GM19239 (cell line): ENCODE measurements at regions not wholly inside any gene's neighbourhood (a gene's known extent, or its start where the extent isn't known, plus 50 kb on each side); places are given as distances from the start of the nearest gene placed in this dataset.

Source experiments
- DNase-seq: peaks from one replicate; pipeline ENCODE4 v3.0.0; 2011; ENCODE audit warnings: low spot score; ENCODE audit not compliant: insufficient read length
- FAIRE-seq: peaks from 2 replicates; lab custom pipeline; 2011; peaks lifted over from hg19 to GRCh38; lab: Jason Lieb, UNC

GRCh38 chr4:126057371-126057770 lies 742.6 kb downstream of the FAT4 start:
- FAIRE-seq (no peak), DNase-seq (no peak)

DNA sequence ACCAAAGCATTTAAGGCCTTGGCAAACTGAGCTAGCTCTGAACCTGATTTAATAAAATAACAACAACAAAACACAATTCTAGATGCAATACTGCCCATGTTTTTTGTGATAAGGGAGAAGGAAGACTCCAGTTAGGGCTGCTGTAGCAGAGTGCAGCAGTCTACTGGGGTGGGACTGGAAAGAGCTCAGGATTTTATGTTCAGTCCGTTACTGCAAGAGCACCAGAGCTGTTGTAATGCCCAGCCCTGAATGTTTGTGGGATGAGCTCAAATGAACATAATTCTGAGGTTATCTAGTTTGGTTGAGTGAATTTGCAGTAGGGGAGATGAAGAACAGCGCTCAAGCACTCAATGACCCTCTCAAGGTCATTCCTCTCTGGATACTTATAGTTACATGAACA lies 743.8 kb downstream of the FAT4 start:
- DNase-seq (no peak), FAIRE-seq (no peak)

- DNase-seq (no peak), FAIRE-seq (no peak)
Measured at GRCh38 chr4:126061655-126062054, 746.9 kb downstream of the FAT4 start.

GRCh38 chr4:126065016-126065415 lies 750.3 kb downstream of the FAT4 start:
- no peak for FAIRE-seq

GRCh38 chr4:126071346-126072333 lies 756.9 kb downstream of the FAT4 start:
- FAIRE-seq (no peak), DNase-seq (no peak)

More at GRCh38 chr4:126065016-126065415, 750.3 kb downstream of the FAT4 start:
- no peak for DNase-seq

GRCh38 chr4:126081336-126081735 lies 766.6 kb downstream of the FAT4 start:
- no peak for FAIRE-seq
- DNase-seq = no peak

DNA sequence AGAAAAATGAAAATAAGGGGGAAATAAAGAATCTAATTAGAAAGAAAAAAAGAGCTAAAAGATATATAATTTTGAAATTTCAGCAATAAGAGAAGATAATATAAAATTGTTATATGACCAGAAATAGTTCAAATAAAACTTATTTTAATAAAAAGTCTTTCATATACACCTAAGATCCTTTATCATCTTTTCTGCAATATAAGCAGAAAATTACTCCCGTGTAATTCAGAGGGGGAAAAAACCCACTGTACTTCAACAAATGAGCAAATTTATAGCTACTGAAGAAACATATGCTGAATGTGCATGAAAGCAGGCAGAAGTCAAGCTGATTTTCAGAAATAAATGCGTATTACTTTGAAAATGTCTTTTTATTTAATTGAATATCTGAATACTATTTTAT lies 771.3 kb downstream of the FAT4 start:
- FAIRE-seq (no peak), DNase-seq (no peak)

- DNase-seq (no peak), FAIRE-seq (no peak)
Measured at GRCh38 chr4:126087101-126087500, 772.3 kb downstream of the FAT4 start.

- DNase-seq (no peak), FAIRE-seq (no peak)
Measured at GRCh38 chr4:126097155-126097799, 782.5 kb downstream of the FAT4 start.

- no peak for FAIRE-seq
- DNase-seq = no peak
Measured at GRCh38 chr4:126106658-126107057, 791.9 kb downstream of the FAT4 start.

DNA sequence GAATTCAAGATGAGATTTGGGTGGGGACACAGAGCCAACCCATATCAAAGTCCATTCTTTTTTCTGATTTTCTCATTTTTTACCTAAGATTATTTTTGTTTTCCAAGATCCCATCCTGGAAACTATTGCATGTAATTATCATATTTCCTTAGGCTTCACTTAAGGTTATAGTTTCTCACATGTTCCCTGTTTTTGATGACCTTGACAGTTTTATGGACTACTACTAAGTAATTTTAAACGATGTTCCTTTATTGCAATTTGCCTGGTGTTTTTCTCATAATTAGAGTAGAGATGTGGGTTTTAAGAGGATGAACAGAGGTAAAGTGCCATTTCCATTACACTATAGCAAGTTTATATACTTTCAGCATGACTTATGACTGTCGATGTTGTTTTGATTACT lies 795.1 kb downstream of the FAT4 start:
- FAIRE-seq (no peak), DNase-seq (no peak)

DNA sequence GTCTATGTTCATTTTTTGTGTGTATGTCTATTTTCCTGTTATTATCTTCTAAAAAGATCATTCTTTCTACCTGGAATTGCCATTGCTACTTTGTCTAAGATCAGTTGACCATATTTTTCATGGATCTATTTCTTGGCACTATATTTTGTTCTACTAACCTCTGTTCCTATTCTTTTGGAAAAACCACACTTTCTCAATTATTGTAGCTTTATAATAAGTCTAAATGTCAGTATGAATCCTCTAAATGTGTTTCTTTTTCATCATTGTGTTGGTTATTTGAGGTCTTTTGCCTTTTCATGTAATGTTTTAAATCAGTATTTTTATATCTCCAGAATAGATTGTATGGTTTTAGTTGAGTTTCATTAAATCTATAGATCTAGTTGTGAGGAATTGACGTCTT lies 798.3 kb downstream of the FAT4 start:
- DNase-seq = no peak
- no peak for FAIRE-seq

DNA sequence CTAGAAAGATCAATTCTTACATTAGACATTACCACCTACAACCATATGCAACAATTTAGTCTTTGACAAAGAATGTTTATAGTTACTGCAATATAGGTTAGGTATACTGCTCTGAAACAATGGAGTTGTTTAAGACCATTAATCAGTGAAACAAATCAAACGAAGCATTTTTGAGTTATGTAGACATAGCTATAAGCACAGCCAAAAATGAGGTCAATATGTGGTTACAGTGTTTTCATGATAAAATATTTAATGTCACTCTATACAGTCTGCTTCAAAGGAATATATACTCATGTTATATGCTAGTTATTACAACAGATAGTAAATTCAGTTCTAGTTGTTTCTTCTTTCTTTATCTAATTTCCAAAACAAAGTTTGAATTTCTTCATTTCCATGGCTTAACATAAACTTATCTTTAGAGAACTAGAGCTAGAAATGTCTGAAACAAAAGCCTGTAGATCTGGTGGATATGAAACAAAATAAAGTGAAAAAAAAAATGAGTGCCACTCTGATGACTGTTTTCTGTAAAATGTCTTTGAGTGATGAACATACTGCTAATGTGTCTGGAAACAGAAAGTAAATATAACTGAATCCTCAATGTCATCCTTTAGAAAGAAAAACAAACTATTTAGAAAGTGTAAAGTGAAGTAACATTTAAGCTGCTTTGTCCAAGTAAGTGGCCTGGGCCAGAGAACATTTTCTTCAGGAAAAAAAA lies 809.0 kb downstream of the FAT4 start:
- DNase-seq (no peak), FAIRE-seq (no peak)

DNA sequence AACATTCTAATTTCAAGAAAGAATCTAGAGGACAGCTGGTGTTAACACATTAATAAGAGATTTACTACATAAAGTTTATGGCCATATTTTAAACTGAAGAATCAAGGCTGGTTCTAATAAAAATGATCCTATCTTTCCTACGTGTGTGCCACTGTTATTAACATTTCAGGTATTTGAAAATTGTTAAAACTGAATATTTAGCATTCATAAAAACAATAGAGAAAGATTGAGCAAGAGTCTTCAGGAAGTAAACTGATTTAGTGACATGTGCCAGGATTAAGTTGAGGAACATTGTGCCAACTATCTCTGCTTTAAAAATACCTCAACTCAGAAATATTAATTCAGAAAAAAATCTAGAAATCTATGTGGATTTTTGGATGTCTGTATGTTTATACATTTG lies 810.1 kb downstream of the FAT4 start:
- FAIRE-seq = no peak
- no peak for DNase-seq

GRCh38 chr4:126130215-126130614 lies 815.5 kb downstream of the FAT4 start:
- DNase-seq = no peak
- FAIRE-seq = no peak

DNA sequence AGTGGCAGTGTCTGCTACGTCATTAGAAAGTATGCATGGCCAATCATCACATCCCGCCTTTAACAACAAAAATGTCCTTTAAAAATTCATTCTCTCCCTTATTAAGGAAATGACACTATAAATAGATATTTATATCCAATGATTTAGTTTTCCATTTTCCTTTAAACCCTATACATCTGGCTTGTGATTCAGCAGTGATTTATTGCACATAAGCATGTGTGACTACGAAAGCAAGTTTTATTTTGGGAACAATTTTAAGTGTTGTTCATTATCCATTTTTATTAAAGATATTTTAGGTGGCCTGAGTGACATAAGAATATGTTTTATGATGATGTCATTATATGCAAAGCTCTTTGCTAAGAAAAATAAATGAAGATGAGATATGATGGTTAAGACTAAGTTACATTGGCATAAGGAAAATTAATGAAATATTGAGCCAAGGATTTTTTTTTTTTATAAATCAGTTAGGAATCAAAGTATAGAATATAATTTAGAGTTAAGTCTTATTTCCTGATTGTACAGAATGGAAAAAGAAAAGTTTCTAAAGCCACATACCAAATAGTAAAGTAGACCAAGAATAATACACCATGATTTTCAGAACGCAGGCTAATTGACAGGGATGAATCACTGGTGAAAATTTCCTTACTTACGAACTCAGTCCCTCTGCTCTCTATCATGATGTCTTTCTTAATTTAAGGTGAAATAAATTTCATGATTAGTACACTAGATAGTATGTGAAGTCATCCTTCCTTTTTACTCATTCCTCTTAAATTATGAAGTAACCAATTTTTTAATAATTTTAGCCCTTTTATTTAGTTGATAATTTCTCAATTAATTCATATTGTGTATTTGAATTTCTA lies 822.4 kb downstream of the FAT4 start:
- FAIRE-seq = no peak
- no peak for DNase-seq

DNA sequence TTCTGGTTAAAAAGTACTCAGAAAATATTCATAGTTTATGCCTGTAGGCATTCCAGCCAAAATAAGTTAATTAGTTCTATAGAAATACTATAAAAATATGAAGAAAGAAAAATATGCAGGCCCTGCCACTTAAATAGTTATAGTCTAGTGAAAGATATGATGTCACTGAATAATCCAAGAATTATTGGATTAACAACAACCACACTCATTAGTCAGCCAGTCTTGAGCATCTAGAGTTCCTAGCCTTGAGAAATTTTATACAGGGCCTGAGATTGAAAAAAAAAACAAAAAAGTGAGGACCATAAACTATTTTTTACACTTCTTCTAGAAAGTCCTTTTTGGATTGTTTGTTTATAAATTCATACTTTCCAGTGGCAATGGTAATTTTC lies 823.0 kb downstream of the FAT4 start:
- no peak for FAIRE-seq
- DNase-seq = no peak

GRCh38 chr4:126144543-126145237 lies 829.9 kb downstream of the FAT4 start:
- no peak for DNase-seq
- FAIRE-seq = no peak

DNA sequence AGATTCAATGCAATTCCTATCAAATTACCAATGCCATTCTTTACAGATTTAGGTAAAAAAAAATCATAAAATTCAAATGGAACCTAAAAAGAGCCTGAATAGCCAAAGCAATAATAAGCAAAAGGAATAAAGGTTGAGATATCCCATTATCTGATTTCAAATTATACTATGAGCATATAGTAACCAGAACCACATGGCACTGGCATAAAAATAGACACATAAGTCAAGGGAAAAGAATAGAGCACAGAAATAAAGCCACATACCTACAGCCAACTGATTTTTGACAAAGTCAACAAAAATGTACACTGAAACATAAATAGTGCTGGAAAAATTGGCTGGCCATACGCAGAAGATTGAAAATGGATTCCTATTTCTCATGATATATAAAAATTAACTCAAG lies 853.7 kb downstream of the FAT4 start:
- FAIRE-seq (no peak), DNase-seq (no peak)
